Ureter (tissue), 1 donor: ENCODE measurements at regions not wholly inside any gene's neighbourhood (a gene's known extent, or its start where the extent isn't known, plus 50 kb on each side); places are given as distances from the start of the nearest gene placed in this dataset.
A peak's percentile ranks its signal among the peaks of the same experiment; 100 is the strongest.

Experiments
- DNase-seq: peaks from one replicate; pipeline ENCODE4 v3.0.0-alpha.2; 2020; ENCODE audit warnings: low spot score
- donor health status: DM: yes; HTN: yes; CAD: no.

GRCh38 chr4:38560768-38561558 lies 103.0 kb upstream of the KLF3 start:
- no peak for DNase-seq

GRCh38 chr4:38562751-38563198 lies 101.2 kb upstream of the KLF3 start:
- peak; percentile 59 for DNase-seq

- no peak for DNase-seq
These were observed 100.1 kb upstream of the KLF3 start for GRCh38 chr4:38563707-38564495.

GRCh38 chr4:38565271-38566199 lies 98.5 kb upstream of the KLF3 start:
- peak; percentile 74 for DNase-seq

GRCh38 chr4:38566806-38567398 lies 97.1 kb upstream of the KLF3 start:
- no peak for DNase-seq

- no peak for DNase-seq
These were observed 96.5 kb upstream of the KLF3 start for GRCh38 chr4:38567457-38567856.

GRCh38 chr4:38568768-38569167 lies 95.2 kb upstream of the KLF3 start:
- DNase-seq, result no peak

- DNase-seq, result no peak
These were observed 93.2 kb upstream of the KLF3 start for GRCh38 chr4:38570647-38571276.

GRCh38 chr4:38572793-38573192 lies 91.2 kb upstream of the KLF3 start:
- no peak for DNase-seq

GRCh38 chr4:38574559-38575333 lies 89.3 kb upstream of the KLF3 start:
- no peak for DNase-seq

- no peak for DNase-seq
These were observed 87.2 kb upstream of the KLF3 start for GRCh38 chr4:38576767-38577166.

GRCh38 chr4:38577462-38577861 lies 86.5 kb upstream of the KLF3 start:
- DNase-seq, result no peak

- no peak for DNase-seq
These were observed 82.4 kb upstream of the KLF3 start for GRCh38 chr4:38581426-38582106.

- DNase-seq, result no peak
These were observed 81.6 kb upstream of the KLF3 start for GRCh38 chr4:38582445-38582844.

- no peak for DNase-seq
These were observed 81.0 kb upstream of the KLF3 start for GRCh38 chr4:38582889-38583470.

GRCh38 chr4:38585871-38586270 lies 78.1 kb upstream of the KLF3 start:
- DNase-seq, result no peak

GRCh38 chr4:38587106-38587505 lies 76.9 kb upstream of the KLF3 start:
- no peak for DNase-seq

GRCh38 chr4:38590046-38590445 lies 74.0 kb upstream of the KLF3 start:
- DNase-seq, result no peak

- DNase-seq, result no peak
These were observed 72.2 kb upstream of the KLF3 start for GRCh38 chr4:38591617-38592337.
